GM06990 (cell line): ENCODE measurements at regions not wholly inside any gene's neighbourhood (a gene's known extent, or its start where the extent isn't known, plus 50 kb on each side); places are given as distances from the start of the nearest gene placed in this dataset.

Experiments used
- DNase-seq: peaks from one replicate; pipeline ENCODE4 v3.0.0-alpha.2; 2011; ENCODE audit not compliant: insufficient read length; ENCODE audit errors: extremely low read depth
- H3K27me3 ChIP-seq: replicated peaks from 2 replicates; pipeline ENCODE4 v1.6.0; 2011; ENCODE audit warnings: low read length; ENCODE audit not compliant: control insufficient read depth, insufficient read depth
- H3K36me3 ChIP-seq: 2 replicates; pipeline ENCODE4 v1.5.1; 2011; ENCODE audit warnings: low read length; ENCODE audit not compliant: control insufficient read depth, insufficient read depth
- H3K4me3 ChIP-seq: replicated peaks from 2 replicates; pipeline ENCODE4 v1.5.1; 2011; ENCODE audit warnings: low read depth, mild to moderate bottlenecking, control low read depth, low read length
- CTCF ChIP-seq: IDR thresholded peaks from 2 replicates; pipeline ENCODE4 v1.5.1; 2011; ENCODE audit warnings: low read length, control low read depth, mild to moderate bottlenecking, inconsistent platforms; ENCODE audit not compliant: insufficient read depth, poor library complexity, severe bottlenecking

GRCh38 chr17:36825951-36826350, 111.3 kb upstream of the LHX1 start:
- TF ChIP-seq CTCF: no peak
- H3K27me3 ChIP-seq: no peaks in the 10 kb centered on the region; the same call in none of the 2 replicates
- no peak for DNase-seq
- H3K36me3 ChIP-seq: no peaks in the 10 kb centered on the region
- H3K4me3 ChIP-seq: no peak overlapping the region

- DNase-seq: no peak
- TF ChIP-seq CTCF: no peak
- H3K36me3 ChIP-seq: no peaks in the 10 kb centered on the region
- no peaks in the 10 kb centered on the region; the same call in none of the 2 replicates for H3K27me3 ChIP-seq
- no peak overlapping the region for H3K4me3 ChIP-seq
These were observed 110.2 kb upstream of the LHX1 start for GRCh38 chr17:36827081-36827480.

- no peak for TF ChIP-seq CTCF
- no peak for DNase-seq
- Histone ChIP-seq H3K27me3 (no peaks in the 10 kb centered on the region; the same call in none of the 2 replicates), H3K4me3 (no peak overlapping the region), H3K36me3 (no peaks in the 10 kb centered on the region)
These were observed 107.6 kb upstream of the LHX1 start for GRCh38 chr17:36829676-36830075.

GRCh38 chr17:36833279-36833678, 104.0 kb upstream of the LHX1 start:
- no peak for DNase-seq
- H3K4me3 ChIP-seq: no peak overlapping the region
- TF ChIP-seq CTCF: no peak
- H3K27me3 ChIP-seq: no peaks in the 10 kb centered on the region; the same call in none of the 2 replicates
- no peaks in the 10 kb centered on the region for H3K36me3 ChIP-seq

DNA sequence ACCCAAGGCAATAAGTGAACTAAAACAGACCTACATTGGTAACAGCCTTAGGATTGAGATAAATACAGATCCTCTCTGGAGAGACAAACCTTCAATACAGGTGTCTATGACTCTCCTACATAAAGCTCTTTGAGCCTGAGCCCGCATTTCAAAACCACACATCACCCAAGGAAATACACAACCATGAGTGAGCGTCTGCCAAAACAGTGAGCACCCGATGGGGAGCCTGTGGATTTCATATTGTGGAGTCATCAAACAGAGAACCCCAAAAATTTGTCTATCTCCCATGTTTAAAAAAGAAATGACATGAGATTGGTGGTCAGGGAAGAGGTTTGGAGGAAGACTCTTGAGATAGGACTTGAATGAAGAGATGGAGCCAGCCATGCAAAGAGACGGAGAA, 102.2 kb upstream of the LHX1 start:
- no peak for TF ChIP-seq CTCF
- Histone ChIP-seq H3K4me3 (no peak overlapping the region), H3K36me3 (no peaks in the 10 kb centered on the region), H3K27me3 (no peaks in the 10 kb centered on the region; the same call in 1 of the 2 replicates)
- no peak for DNase-seq

DNA sequence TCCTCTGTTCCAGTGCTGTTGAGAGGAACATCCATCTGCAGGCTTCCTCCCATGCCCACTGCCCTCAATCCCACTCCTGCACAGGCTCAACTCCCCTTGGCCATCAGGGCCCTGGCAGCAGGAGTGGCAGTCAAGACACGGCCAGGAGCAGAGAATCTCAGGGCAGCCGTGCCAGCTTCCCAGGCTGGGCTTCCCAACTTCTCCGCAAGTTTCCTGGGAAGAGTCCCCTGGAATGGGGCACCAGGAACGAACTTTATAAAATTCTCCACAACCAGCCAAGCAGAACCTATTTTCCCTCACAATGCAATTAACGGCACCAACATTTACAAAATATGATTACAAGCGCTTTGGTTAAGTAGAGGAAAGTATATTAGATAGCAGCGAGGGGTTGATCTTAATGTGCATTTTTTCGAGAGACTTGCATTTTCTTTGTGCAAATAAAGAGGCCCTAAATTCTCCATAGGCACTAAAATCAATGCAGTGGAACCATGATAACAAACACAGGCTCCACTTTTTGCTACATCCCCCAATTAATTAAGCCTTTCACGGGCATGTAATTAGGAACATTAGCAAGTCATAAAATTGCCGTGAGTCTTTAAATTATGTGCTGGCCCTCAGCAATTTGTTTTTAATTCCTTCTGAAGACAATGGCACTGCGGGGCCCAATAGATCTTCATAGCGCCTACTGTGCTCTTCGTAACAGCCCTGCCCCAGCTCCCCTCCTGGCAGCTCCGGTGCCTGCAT, 99.9 kb upstream of the LHX1 start:
- no peak for TF ChIP-seq CTCF
- H3K36me3 ChIP-seq: no peaks in the 10 kb centered on the region
- no peak overlapping the region for H3K4me3 ChIP-seq
- no peak for DNase-seq
- no peaks in the 10 kb centered on the region; the same call in 1 of the 2 replicates for H3K27me3 ChIP-seq
